ENCODE measurements at regions not wholly inside any gene's neighbourhood (a gene's known extent, or its start where the extent isn't known, plus 50 kb on each side); places are given as distances from the start of the nearest gene placed in this dataset.

DNA sequence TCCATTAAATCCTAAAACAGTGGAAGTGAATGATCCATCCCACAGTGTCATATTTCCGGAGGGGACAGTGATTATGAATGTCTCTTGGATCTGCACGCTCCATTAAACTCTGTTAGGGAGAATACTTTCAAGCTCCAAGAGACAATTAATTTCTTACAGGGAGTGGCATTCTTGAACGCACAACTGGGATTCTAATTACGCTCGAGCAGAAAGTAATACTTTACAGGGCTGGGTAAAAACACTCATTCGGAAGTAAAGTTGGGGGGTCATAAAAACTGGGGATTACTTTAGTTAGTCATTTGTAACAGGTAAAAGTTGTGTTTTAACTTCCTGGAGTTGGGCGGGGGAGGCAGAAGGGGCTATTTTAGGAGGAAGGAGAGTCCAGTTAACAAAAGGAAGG, 151.8 kb downstream of the ZFP64 start:
- TF ChIP-seq CTCF (IDR thresholded peaks at IDR 0.05) (no peak), POLR2A (IDR thresholded peaks at IDR 0.05) (no peak)

All from transverse colon (tissue), 3 donors.